GM21381 (cell line): ENCODE measurements at regions not wholly inside any gene's neighbourhood (a gene's known extent, or its start where the extent isn't known, plus 50 kb on each side); places are given as distances from the start of the nearest gene placed in this dataset.
"Not testable (repeated sequence)": the region's sequence is repeated elsewhere in the genome, so short reads cannot be mapped to it uniquely, and the experiment has no call there.

Source experiments
- ATAC-seq: cut with Tn5 transposase; IDR thresholded peaks from one replicate; pipeline ENCODE4 v1.9.1; 2021; ENCODE audit warnings: mild to moderate bottlenecking, moderate library complexity; ENCODE audit not compliant: unreplicated experiment

DNA sequence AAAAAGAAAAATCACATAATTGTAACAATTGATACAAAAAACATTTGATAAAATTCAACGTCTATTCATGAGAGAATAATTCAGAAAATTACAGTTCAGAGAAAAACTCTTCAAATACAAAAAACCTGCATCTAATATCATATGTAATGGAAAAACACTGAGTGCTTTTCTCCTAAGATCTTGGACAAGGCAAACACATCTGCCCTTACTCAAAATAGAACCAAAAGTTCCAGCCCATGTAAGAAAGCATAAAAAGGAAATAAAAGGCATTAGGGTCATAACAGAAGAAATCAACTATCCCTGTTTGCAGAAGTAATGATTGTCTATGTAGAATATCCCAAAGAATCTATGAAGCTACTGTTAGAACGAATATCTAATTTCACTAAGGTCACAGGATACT, 721.4 kb downstream of the RFPL4B start:
- ATAC-seq, result no peak

- ATAC-seq, result not testable (repeated sequence)
Measured at GRCh38 chr6:113070681-113071080, 723.6 kb downstream of the RFPL4B start.

- ATAC-seq, result no peak
Measured at GRCh38 chr6:113073611-113074191, 726.6 kb downstream of the RFPL4B start.

DNA sequence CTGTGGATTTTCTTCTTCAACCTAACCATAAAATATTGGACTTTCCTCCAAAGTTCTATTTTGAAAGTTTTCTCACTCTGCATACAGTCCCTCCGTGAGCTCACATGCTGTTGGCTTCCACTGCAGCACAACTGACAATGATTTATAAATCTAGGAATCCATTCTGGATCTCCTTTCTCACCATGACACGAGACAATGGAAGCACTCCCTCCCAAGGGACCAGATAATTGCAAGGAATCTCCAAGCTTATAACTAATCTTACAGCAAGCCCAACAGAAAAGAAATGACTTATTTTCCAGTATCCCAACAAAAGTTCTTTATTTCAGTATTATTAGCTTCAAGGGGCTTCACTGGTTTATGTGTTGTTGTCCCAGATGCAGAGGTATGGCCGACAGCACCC, 729.0 kb downstream of the RFPL4B start:
- no peak for ATAC-seq

DNA sequence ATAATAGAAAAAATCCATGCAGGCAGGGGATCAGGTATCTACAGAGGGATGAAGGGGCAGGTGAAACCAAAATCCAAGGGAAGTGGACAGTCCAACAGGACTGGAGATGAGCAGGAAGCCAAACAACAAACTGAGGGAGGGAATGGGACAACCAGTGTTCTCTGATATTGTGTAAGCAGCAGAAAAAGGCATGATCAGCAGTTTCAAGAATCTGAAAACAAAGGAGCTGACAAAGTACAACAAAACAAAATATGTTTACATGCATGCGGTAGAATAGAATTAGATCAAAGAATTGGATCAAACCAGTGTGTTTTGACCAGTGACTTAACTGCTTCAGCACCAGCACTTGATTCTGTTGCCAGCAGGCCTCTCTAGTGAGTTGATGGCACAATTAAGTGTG, 729.7 kb downstream of the RFPL4B start:
- no peak for ATAC-seq

- ATAC-seq, result no peak
Measured at GRCh38 chr6:113077794-113078193, 730.7 kb downstream of the RFPL4B start.

DNA sequence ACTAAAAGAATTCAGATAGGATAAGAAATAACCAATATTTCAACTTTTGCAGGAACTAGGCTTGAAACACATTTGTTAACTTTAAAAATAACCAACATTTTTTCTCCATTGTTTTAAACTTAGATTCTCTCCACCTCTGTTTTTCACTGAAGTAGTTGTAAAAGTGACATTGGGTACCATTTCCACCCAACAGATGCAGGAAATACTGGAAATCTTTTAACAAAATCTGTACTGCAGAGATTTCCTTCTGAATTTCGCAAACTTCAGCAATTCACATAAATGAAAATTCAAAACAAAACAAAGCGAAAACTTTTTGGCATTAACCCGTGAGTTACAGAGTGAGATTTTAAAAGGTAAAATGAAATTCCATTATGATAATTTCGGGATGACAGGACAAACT, 731.7 kb downstream of the RFPL4B start:
- ATAC-seq, result no peak

- no peak for ATAC-seq
Measured at GRCh38 chr6:113082745-113083144, 735.6 kb downstream of the RFPL4B start.

DNA sequence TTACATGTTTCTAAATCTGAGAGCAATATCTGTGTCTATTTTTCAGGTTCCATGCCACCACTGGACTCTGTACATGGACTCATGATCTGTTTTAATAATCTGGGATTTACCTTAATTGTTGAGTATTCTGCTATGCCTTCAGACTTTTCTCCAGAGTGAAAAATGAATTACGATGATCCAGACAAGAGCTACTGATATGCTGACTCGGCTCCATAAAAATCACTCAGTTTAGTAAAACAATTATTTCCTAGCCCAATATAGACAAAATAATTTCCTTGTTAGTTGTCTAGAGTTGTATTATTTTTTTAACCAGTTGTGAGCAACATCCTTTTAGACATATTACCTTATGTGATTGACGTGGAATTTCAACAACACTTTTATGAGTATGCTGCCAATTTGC, 736.8 kb downstream of the RFPL4B start:
- no peak for ATAC-seq

- ATAC-seq, result no peak
Measured at GRCh38 chr6:113089056-113089455, 741.9 kb downstream of the RFPL4B start.

- no peak for ATAC-seq
Measured at GRCh38 chr6:113092795-113093194, 745.7 kb downstream of the RFPL4B start.

GRCh38 chr6:113094779-113095178, 747.6 kb downstream of the RFPL4B start:
- no peak for ATAC-seq

- no peak for ATAC-seq
Measured at GRCh38 chr6:113095841-113096240, 748.7 kb downstream of the RFPL4B start.

DNA sequence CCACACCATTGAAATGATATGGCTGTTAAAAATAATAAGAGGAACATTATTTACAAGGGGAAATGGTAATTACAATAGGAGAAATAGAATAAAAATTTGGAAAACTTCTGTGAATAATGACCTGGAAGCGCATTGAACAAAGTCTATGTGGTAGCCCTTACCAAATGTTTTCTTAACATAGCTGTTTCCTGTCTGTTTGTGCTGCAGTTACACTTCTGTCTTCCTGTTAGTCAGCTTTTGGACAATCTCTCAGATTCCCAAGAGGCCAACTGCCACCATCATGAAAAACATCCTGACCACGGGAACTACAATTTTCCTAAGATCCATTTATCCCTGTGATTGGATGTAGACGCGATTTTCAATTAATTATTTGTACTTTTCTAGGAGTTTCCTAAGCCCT, 754.4 kb upstream of the MARCKS start:
- ATAC-seq, result no peak

DNA sequence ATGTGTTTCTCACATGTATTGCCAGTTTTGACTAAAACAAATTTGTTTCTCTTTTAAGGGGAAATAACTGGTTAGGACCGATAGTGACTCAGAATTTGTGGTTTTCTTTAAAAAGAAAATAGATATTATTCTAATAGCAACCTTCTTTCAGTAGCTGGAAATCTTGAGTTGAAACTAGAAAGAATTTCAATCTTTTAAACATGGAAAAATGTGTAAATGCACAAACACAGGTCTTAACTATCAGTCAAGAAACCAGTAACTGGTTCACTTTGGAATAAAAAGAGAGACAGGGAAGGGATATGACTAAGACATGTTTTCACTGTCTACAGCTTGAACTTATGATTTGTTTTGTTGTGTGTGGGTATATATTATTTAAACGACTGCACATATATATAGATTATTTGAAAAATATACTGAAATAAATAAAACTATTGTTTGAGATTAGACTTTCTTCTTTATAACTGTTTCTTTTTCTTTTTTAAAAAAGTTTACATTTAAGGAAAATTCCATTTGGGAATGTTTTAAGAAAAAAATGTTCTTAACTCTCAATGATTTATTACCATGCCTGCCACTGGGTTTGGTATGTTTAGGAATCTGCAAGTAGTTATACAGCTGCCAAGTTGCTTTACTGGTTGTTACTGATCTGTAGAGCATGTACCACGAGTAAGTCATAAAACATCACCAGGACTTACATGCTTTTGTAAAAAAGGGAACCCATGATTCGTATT, 753.3 kb upstream of the MARCKS start:
- no peak for ATAC-seq

DNA sequence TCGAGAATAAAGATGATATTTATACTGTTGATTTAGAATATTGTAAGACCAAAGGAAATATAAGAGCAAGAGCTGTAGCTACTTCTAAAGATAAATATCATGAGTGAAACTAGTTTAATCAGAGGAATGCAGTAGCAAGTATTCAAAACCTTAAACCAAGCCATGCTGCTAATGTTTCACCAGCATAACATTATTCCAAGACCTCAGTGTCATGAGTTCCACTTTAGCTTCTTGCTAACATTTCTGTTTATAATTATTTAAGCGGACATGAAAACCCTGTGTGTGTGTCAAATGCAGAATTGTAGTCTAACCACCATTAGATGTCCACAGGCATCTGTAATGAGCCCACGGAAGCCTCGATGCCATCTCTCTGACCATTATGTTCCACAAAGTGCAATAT, 752.6 kb upstream of the MARCKS start:
- ATAC-seq, result no peak

DNA sequence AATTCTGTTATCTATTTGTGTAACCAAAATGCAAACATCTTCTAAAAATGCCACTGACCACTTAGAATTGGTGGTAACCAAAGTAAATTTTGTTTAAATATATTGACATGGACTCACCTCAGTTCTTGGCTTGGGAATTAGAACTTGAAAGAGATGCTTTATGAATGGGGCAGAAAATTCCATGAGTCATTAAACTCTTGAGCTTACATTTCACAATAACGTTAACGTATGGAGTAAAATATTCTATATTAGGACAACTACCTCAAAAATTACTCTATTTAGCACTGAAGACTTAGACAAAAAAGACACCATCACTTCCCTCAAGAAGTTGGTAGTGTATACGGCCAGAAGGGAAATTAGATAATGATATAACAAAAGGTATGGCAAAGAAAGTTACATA, 752.2 kb upstream of the MARCKS start:
- no peak for ATAC-seq

GRCh38 chr6:113110211-113110610, 746.9 kb upstream of the MARCKS start:
- ATAC-seq, result no peak

GRCh38 chr6:113111550-113111949, 745.6 kb upstream of the MARCKS start:
- ATAC-seq, result no peak

GRCh38 chr6:113112086-113112485, 745.1 kb upstream of the MARCKS start:
- ATAC-seq, result no peak

DNA sequence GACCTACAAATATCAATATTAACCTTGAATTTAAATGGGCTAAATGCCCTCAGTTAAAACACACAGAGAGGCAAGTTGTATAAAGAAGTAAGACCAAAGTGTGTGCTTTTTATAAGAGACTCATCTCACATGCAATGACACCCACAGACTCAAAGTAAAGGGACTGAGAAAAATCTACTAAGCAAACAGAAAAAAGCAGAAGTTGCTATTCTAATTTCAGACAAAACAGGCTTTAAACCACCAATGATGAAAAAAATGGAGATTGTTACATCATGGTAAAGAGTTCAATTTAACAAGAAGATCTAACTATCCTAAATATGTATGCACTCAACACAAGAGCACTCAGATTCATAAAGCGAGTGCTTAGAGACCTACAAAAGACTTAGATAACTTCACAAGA, 741.9 kb upstream of the MARCKS start:
- no peak for ATAC-seq

GRCh38 chr6:113120224-113120581, 736.9 kb upstream of the MARCKS start:
- no peak for ATAC-seq
